HG02884 (cell line): ENCODE measurements at regions not wholly inside any gene's neighbourhood (a gene's known extent, or its start where the extent isn't known, plus 50 kb on each side); places are given as distances from the start of the nearest gene placed in this dataset.

Experiments used
- ATAC-seq: cut with Tn5 transposase; IDR thresholded peaks from one replicate; pipeline ENCODE4 v1.9.1; 2021; ENCODE audit warnings: mild to moderate bottlenecking, moderate library complexity; ENCODE audit not compliant: unreplicated experiment

- ATAC-seq, result no peak
These were observed 523.9 kb downstream of the SLC4A3 start for GRCh38 chr2:220151341-220151740.

GRCh38 chr2:220152281-220152935, 525.0 kb downstream of the SLC4A3 start:
- ATAC-seq, result no peak

- no peak for ATAC-seq
These were observed 525.7 kb downstream of the SLC4A3 start for GRCh38 chr2:220153118-220153517.

- ATAC-seq, result no peak
These were observed 526.9 kb downstream of the SLC4A3 start for GRCh38 chr2:220154304-220154703.

GRCh38 chr2:220157312-220157711, 529.9 kb downstream of the SLC4A3 start:
- no peak for ATAC-seq

GRCh38 chr2:220159738-220160137, 532.3 kb downstream of the SLC4A3 start:
- ATAC-seq, result no peak

GRCh38 chr2:220162320-220162719, 534.9 kb downstream of the SLC4A3 start:
- ATAC-seq, result no peak

- ATAC-seq, result no peak
These were observed 536.1 kb downstream of the SLC4A3 start for GRCh38 chr2:220163486-220163885.

GRCh38 chr2:220165401-220165800, 538.0 kb downstream of the SLC4A3 start:
- no peak for ATAC-seq

- no peak for ATAC-seq
These were observed 539.2 kb downstream of the SLC4A3 start for GRCh38 chr2:220166616-220167015.

GRCh38 chr2:220167956-220168355, 540.5 kb downstream of the SLC4A3 start:
- ATAC-seq, result no peak

GRCh38 chr2:220168891-220169546, 541.6 kb downstream of the SLC4A3 start:
- no peak for ATAC-seq

GRCh38 chr2:220174826-220175225, 547.4 kb downstream of the SLC4A3 start:
- no peak for ATAC-seq

GRCh38 chr2:220175967-220176366, 548.5 kb downstream of the SLC4A3 start:
- no peak for ATAC-seq

- ATAC-seq, result no peak
These were observed 551.7 kb downstream of the SLC4A3 start for GRCh38 chr2:220178991-220179695.

- ATAC-seq, result no peak
These were observed 553.7 kb downstream of the SLC4A3 start for GRCh38 chr2:220181165-220181564.

GRCh38 chr2:220182790-220183189, 555.4 kb downstream of the SLC4A3 start:
- no peak for ATAC-seq

- no peak for ATAC-seq
These were observed 558.4 kb downstream of the SLC4A3 start for GRCh38 chr2:220185766-220186305.

GRCh38 chr2:220188031-220188430, 560.6 kb downstream of the SLC4A3 start:
- ATAC-seq, result no peak

- ATAC-seq, result no peak
These were observed 563.6 kb downstream of the SLC4A3 start for GRCh38 chr2:220191031-220191430.

- no peak for ATAC-seq
These were observed 564.3 kb downstream of the SLC4A3 start for GRCh38 chr2:220191737-220192136.
